Epithelial cell of proximal tubule (primary cell): ENCODE measurements at regions not wholly inside any gene's neighbourhood (a gene's known extent, or its start where the extent isn't known, plus 50 kb on each side); places are given as distances from the start of the nearest gene placed in this dataset.

ENCODE experiments used
- DNase-seq: peaks from one replicate; pipeline ENCODE4 v3.0.0-alpha.2; 2011; ENCODE audit warnings: low read depth
- H3K4me3 ChIP-seq: 2 replicates; pipeline ENCODE4 v1.5.1; 2011; ENCODE audit warnings: low read depth, mild to moderate bottlenecking, low read length
- CTCF ChIP-seq: conservative IDR thresholded peaks from 2 replicates; pipeline ENCODE4 v1.5.1; 2012; ENCODE audit warnings: low read depth, mild to moderate bottlenecking, low read length

DNA sequence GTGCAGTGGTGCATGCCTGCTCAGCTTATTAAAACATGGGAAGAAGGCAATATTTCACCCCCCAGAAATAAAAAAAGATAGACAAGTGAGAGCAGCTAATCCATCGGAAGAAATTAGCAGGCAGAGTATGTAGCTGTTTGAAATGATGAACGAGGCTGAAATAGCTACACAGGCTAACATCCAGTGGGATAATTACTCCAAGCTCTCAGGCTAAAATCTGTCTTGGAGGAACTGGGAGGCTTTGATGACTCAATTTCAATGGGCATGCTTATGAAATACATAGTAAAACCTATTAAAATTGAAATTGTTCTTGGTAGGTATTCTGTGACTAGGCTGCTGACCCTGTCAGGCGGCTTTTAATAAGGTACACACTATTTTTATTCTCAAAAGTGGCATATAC is 84.1 kb upstream of the RRP15 start:
- H3K4me3 ChIP-seq = no peak overlapping the region
- no peak for TF ChIP-seq CTCF
- DNase-seq = no peak

GRCh38 chr1:218201601-218202000 is 83.5 kb upstream of the RRP15 start:
- H3K4me3 ChIP-seq = no peak overlapping the region
- TF ChIP-seq CTCF = no peak
- no peak for DNase-seq

DNA sequence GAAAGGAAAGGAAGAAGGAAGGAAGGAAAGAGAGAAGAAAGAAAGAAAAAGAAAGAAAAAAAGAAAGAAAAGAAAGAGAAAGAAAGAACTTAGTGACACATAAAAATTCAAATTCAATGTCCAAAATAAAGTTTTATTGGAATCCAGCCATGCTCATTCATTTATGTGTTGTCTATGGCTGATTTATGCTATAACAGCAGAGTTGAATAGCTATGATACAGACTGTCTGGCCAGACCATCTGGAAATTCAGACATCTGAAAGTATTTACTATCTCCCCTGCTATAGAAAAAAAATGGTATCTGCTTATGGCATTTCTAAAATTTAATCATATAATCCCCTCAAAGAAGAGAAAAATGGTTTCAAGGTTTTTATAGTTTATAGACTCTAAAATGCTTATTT is 79.4 kb upstream of the RRP15 start:
- no peak overlapping the region for H3K4me3 ChIP-seq
- DNase-seq = no peak
- no peak for TF ChIP-seq CTCF

GRCh38 chr1:218207194-218207593 is 77.9 kb upstream of the RRP15 start:
- DNase-seq = no peak
- H3K4me3 ChIP-seq = no peak overlapping the region
- no peak for TF ChIP-seq CTCF

DNA sequence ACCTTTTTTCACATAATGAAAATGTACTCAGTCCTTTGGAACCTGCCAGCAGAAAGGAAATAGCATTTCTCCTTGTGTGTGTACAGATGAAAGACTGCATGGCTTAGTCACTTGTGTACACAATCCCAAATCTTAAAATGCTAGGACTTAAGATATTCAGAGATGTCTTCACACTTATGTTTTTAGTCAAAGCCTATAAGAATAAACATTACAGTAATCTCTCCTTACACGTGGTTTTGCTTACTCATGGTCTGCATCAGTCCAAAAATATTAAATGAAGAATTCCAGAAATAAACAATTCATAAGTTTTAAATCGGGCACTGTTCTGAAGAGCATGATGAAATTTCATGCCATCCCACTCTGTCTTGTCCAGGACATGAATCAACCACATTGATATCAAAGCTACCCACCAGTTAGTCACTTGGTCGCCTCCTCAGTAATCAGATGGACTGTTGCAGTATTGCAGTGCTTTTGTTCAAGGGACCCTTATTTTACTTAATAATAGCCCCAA is 75.7 kb upstream of the RRP15 start:
- no peak for TF ChIP-seq CTCF
- H3K4me3 ChIP-seq = no peak overlapping the region
- DNase-seq = no peak

DNA sequence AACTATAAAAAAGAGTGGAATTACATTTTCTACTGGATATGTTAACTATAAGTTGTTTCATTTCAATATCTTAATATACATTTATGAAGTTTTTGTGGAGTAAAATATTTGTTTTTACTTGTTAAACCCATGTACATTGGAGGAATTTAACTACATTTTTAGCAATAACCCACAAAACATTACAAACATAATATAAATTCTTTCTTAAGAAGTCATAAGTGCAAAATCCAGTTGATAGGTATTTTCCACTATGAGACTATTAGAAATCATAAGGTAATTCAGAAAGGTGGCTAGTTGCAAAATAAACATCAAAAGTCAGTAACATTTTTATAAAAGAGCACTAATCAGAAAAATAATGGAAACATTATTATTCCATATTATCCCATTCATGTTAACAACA is 73.9 kb upstream of the RRP15 start:
- no peak overlapping the region for H3K4me3 ChIP-seq
- DNase-seq = no peak
- no peak for TF ChIP-seq CTCF

DNA sequence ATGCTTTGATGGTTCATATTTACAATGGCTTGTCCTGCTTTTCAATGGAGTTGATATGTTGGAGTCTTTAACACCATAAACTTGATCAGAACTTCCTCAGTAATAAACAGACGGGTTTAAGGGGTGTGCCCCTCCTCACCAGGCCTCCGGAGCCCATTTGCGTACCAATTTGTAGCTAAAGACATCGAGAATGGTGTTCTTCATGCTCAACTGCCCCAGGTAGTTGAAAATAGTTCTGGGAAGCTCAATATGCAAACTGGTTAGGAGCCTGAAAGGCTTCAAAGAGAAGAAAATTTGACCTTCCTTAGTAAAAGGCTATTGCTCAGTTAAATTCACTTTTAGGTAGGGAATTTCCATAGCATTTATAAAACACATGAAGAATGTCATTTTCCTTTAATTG is 68.1 kb upstream of the RRP15 start:
- TF ChIP-seq CTCF = no peak
- H3K4me3 ChIP-seq = no peak overlapping the region
- no peak for DNase-seq
